ENCODE measurements at regions not wholly inside any gene's neighbourhood (a gene's known extent, or its start where the extent isn't known, plus 50 kb on each side); places are given as distances from the start of the nearest gene placed in this dataset.

DNA sequence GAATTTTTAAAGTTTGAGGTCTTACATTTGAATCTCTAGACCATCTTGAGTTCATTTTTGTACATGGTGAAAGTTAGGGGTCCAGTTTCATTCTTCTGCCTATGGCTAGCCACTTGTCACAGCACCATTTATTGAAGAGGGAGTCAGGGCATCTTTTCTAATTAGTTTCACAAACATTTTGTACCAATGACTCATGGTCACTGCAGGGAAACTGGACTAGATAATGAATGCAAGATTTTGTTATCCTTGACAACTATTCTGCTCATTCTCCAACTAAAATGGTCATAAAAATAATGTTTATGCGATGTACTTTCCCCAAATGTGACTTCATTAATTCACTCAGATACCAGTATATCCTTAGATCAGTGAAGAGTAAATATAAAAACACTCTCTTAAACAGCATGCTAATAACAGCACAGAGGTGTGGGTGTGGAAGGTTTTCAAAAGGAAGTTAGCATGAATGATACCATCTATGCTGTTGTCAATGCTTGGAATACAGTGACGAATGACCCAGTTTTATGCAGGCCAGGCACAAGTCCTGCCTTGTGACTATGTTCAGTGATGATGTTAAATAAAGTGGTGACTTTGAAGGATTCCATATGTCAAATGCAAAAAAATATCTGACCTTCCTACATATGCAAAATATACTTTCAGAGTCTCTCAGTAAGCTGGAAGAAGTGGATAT is 314.9 kb upstream of the TMCO5A start:
- no peak for TF ChIP-seq POLR2A (IDR thresholded peaks at IDR 0.05; ENCODE audit: low read length)
- no peak for TF ChIP-seq GATA1 (IDR thresholded peaks at IDR 0.05; ENCODE audit: low read depth, low read length)
